Neural cell (in vitro differentiated cells): ENCODE measurements at regions not wholly inside any gene's neighbourhood (a gene's known extent, or its start where the extent isn't known, plus 50 kb on each side); places are given as distances from the start of the nearest gene placed in this dataset.

Experiments
- H2AFZ ChIP-seq: fragments of 200-600, 300-800 bp; sonication (generic), shearing (Covaris generic); 2 replicates; pipeline ENCODE4 v1.6.0; 2014; ENCODE audit warnings: low read depth, mild to moderate bottlenecking, antibody characterized with exemption, low read length, moderate library complexity
- H3F3A ChIP-seq: fragments of 200-600 bp; shearing (Covaris generic); 2 replicates; pipeline ENCODE4 v1.6.1; 2016; ENCODE audit warnings: mild to moderate bottlenecking, moderate library complexity, mixed read lengths, antibody characterized with exemption, low read length; ENCODE audit not compliant: insufficient read depth, poor library complexity, severe bottlenecking
- H3K27ac ChIP-seq: fragments of 200-600, 300-800 bp; sonication (generic), shearing (Covaris generic); 2 replicates; pipeline ENCODE4 v1.5.1; 2014; ENCODE audit warnings: mild to moderate bottlenecking, low read length, moderate library complexity
- H3K27me3 ChIP-seq: fragments of 300-800, 200-600 bp; sonication (generic), shearing (Covaris generic); 2 replicates; pipeline ENCODE4 v1.6.0; 2014; ENCODE audit warnings: mild to moderate bottlenecking, low read depth, low read length, moderate library complexity; ENCODE audit not compliant: insufficient read depth
- H3K36me3 ChIP-seq: fragments of 300-800, 200-600 bp; sonication (generic), shearing (Covaris generic); 2 replicates; pipeline ENCODE4 v1.5.1; 2014; ENCODE audit warnings: mild to moderate bottlenecking, antibody characterized with exemption, low read length, moderate library complexity; ENCODE audit not compliant: insufficient read depth
- H3K4me2 ChIP-seq: fragments of 300-800, 200-600 bp; sonication (generic), shearing (Covaris generic); 2 replicates; pipeline ENCODE4 v1.6.0; 2014; ENCODE audit warnings: mild to moderate bottlenecking, low read length
- H3K4me3 ChIP-seq: fragments of 300-800, 200-600 bp; sonication (generic), shearing (Covaris generic); 2 replicates; pipeline ENCODE4 v1.5.1; 2014; ENCODE audit warnings: mild to moderate bottlenecking, low read length, moderate library complexity
- H3K79me2 ChIP-seq: fragments of 200-600 bp; shearing (Covaris generic); replicated peaks from 2 replicates; pipeline ENCODE4 v1.6.0; 2014; ENCODE audit warnings: mild to moderate bottlenecking, low read length, moderate library complexity; ENCODE audit not compliant: insufficient read depth
- H3K9ac ChIP-seq: fragments of 300-800, 200-600 bp; sonication (generic), shearing (Covaris generic); 2 replicates; pipeline ENCODE4 v1.6.1; 2016; ENCODE audit warnings: mild to moderate bottlenecking, low read length, mixed read lengths
- H3K9me2 ChIP-seq: fragments of 200-600 bp; shearing (Covaris generic); 2 replicates; pipeline ENCODE4 v1.6.1; 2016; ENCODE audit warnings: mild to moderate bottlenecking, low read length, mixed read lengths; ENCODE audit not compliant: insufficient read depth
- H3K9me3 ChIP-seq: fragments of 200-600, 300-800 bp; sonication (generic), shearing (Covaris generic); 2 replicates; pipeline ENCODE4 v1.6.1; 2016; ENCODE audit warnings: mild to moderate bottlenecking, mixed run types, low read length, moderate library complexity, mixed read lengths
- H4K20me1 ChIP-seq: fragments of 200-600 bp; shearing (Covaris generic); 2 replicates; pipeline ENCODE4 v1.6.1; 2016; ENCODE audit warnings: mild to moderate bottlenecking, mixed run types; ENCODE audit not compliant: insufficient read depth
- EP300 ChIP-seq: fragments of 450-650 bp; conservative IDR thresholded peaks from 2 replicates; pipeline ENCODE4 v1.6.1; 2014; ENCODE audit warnings: antibody characterized with exemption, mild to moderate bottlenecking, moderate library complexity; ENCODE audit not compliant: poor library complexity, severe bottlenecking
- EZH2 ChIP-seq: fragments of 200-600, 300-800 bp; shearing (Covaris generic), sonication (generic); IDR thresholded peaks from 2 replicates; pipeline ENCODE4 v1.6.1; 2014; ENCODE audit warnings: antibody characterized with exemption, low read length, borderline replicate concordance, mild to moderate bottlenecking; ENCODE audit not compliant: insufficient read depth, poor library complexity, severe bottlenecking
- MXI1 ChIP-seq: fragments of 450-650 bp; conservative IDR thresholded peaks from 2 replicates; pipeline ENCODE4 v1.6.1; 2014; ENCODE audit warnings: antibody characterized with exemption, mild to moderate bottlenecking; ENCODE audit not compliant: poor library complexity, severe bottlenecking
- POLR2AphosphoS5 ChIP-seq: IDR thresholded peaks from 2 replicates; pipeline ENCODE4 v1.6.1; 2012
- RAD21 ChIP-seq: fragments of 450-650 bp; conservative IDR thresholded peaks from 2 replicates; pipeline ENCODE4 v1.6.1; 2014; ENCODE audit warnings: antibody characterized with exemption, mild to moderate bottlenecking, moderate library complexity
- SMC3 ChIP-seq: fragments of 450-650 bp; conservative IDR thresholded peaks from 2 replicates; pipeline ENCODE4 v1.6.1; 2014; ENCODE audit warnings: antibody characterized with exemption, mild to moderate bottlenecking, moderate library complexity; ENCODE audit not compliant: poor library complexity
- TAF1 ChIP-seq: IDR thresholded peaks from 2 replicates; pipeline ENCODE4 v1.6.1; 2012; ENCODE audit warnings: low read depth
- TF ChIP-seq, protein P1 (sequence below): fragments of 450-650 bp; IDR thresholded peaks from 2 replicates; pipeline ENCODE4 v1.5.1; 2014; ENCODE audit warnings: antibody characterized with exemption, mild to moderate bottlenecking, moderate library complexity; ENCODE audit not compliant: poor library complexity, severe bottlenecking
- TF ChIP-seq, protein P2 (sequence below): IDR thresholded peaks from 2 replicates; pipeline ENCODE4 v1.6.1; 2012; ENCODE audit warnings: borderline replicate concordance

DNA sequence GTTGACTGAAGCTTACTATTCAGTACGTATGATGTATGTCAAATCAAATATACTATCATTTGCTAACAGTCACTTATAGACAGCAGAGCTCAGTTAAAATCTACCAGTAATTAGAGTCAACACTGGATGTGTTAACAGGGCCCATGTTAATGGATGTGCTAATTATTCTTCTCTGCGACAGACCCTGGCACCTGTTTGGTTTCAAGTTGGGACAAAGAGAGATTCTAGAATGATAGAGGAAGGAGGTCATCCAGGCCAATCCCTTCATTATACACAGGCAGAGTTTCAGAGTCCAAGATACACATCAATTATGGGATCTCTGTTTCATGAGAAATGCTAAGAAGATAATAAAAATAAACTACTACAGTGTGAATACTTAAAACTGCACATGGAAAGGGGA is 615.0 kb downstream of the ZNF608 start:
- H3K4me2 ChIP-seq, result no peak overlapping the region
- H3K79me2 ChIP-seq, result no peaks in the 10 kb centered on the region
- no peak overlapping the region for H3K27ac ChIP-seq
- H3K9ac ChIP-seq, result no peak overlapping the region
- no peaks in the 10 kb centered on the region for H3K36me3 ChIP-seq
- H3K4me3 ChIP-seq, result no peak overlapping the region
- no peaks in the 10 kb centered on the region for H4K20me1 ChIP-seq
- no peak overlapping the region for H2AFZ ChIP-seq
- H3K9me3 ChIP-seq, result no peaks in the 10 kb centered on the region
- H3F3A ChIP-seq, result peaks cover 12% of the 10 kb centered on the region
- no peaks in the 10 kb centered on the region for H3K9me2 ChIP-seq
- no peak for TF ChIP-seq EZH2
- no peaks in the 10 kb centered on the region for H3K27me3 ChIP-seq

DNA sequence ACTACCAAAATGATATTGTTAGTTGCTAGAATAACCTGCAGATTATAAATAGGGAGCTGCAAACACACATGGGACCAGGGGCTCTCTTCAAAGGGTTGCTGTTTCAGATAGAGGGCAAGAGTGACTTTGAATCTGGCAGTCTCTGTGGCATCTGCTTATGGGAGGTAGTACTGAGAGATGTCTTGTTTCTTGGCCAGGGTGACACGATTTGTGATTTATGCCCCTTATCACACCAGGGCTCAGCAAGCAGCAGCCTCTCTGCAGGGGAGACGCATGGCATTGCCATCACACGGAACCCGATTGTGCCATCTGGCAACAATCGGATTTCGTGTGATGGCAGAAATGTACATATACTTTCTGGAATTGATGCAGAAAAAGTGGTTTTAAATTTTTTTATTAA is 615.6 kb downstream of the ZNF608 start:
- no peak for TF ChIP-seq SMC3
- TF ChIP-seq, protein P1, sequence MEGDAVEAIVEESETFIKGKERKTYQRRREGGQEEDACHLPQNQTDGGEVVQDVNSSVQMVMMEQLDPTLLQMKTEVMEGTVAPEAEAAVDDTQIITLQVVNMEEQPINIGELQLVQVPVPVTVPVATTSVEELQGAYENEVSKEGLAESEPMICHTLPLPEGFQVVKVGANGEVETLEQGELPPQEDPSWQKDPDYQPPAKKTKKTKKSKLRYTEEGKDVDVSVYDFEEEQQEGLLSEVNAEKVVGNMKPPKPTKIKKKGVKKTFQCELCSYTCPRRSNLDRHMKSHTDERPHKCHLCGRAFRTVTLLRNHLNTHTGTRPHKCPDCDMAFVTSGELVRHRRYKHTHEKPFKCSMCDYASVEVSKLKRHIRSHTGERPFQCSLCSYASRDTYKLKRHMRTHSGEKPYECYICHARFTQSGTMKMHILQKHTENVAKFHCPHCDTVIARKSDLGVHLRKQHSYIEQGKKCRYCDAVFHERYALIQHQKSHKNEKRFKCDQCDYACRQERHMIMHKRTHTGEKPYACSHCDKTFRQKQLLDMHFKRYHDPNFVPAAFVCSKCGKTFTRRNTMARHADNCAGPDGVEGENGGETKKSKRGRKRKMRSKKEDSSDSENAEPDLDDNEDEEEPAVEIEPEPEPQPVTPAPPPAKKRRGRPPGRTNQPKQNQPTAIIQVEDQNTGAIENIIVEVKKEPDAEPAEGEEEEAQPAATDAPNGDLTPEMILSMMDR, result no peak
- TF ChIP-seq RAD21, result no peak
- TF ChIP-seq MXI1, result no peak
- no peak for TF ChIP-seq EZH2
- no peak for TF ChIP-seq POLR2AphosphoS5
- no peak for TF ChIP-seq EP300
- TF ChIP-seq, protein P2, sequence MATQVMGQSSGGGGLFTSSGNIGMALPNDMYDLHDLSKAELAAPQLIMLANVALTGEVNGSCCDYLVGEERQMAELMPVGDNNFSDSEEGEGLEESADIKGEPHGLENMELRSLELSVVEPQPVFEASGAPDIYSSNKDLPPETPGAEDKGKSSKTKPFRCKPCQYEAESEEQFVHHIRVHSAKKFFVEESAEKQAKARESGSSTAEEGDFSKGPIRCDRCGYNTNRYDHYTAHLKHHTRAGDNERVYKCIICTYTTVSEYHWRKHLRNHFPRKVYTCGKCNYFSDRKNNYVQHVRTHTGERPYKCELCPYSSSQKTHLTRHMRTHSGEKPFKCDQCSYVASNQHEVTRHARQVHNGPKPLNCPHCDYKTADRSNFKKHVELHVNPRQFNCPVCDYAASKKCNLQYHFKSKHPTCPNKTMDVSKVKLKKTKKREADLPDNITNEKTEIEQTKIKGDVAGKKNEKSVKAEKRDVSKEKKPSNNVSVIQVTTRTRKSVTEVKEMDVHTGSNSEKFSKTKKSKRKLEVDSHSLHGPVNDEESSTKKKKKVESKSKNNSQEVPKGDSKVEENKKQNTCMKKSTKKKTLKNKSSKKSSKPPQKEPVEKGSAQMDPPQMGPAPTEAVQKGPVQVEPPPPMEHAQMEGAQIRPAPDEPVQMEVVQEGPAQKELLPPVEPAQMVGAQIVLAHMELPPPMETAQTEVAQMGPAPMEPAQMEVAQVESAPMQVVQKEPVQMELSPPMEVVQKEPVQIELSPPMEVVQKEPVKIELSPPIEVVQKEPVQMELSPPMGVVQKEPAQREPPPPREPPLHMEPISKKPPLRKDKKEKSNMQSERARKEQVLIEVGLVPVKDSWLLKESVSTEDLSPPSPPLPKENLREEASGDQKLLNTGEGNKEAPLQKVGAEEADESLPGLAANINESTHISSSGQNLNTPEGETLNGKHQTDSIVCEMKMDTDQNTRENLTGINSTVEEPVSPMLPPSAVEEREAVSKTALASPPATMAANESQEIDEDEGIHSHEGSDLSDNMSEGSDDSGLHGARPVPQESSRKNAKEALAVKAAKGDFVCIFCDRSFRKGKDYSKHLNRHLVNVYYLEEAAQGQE, result no peak
- TF ChIP-seq TAF1, result no peak
- Histone ChIP-seq H3K27me3 (no peaks in the 10 kb centered on the region), H3K4me3 (no peak overlapping the region)

DNA sequence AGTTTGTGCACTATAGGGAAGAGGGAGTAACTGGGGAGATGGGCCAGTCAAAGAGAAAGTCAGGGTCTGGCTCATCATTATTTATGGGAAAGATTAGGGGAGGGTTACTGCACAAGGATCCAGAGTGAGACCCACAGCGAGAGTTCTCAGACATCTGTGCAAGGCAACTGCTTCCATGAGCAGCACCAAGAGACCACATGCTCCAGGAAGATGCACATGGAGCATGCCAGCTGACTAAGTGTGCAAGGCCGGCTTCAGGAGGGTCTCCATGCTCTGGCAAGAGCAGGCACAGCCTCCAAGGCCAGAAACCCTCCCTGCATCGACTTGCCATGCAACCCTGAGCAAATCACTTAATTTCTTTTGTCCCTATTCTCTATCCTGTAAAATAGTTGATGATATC is 616.9 kb downstream of the CSNK1G3 start:
- peaks cover 12% of the 10 kb centered on the region for H3F3A ChIP-seq
- H2AFZ ChIP-seq, result no peak overlapping the region
- no peaks in the 10 kb centered on the region for H3K79me2 ChIP-seq
- no peak overlapping the region for H3K4me2 ChIP-seq
- H3K9me3 ChIP-seq, result no peaks in the 10 kb centered on the region
- H3K27me3 ChIP-seq, result no peaks in the 10 kb centered on the region
- no peaks in the 10 kb centered on the region for H3K9me2 ChIP-seq
- TF ChIP-seq, protein P1, result no peak
- TF ChIP-seq RAD21, result no peak
- no peak for TF ChIP-seq TAF1
- TF ChIP-seq EP300, result no peak
- TF ChIP-seq MXI1, result no peak
- TF ChIP-seq, protein P2, result no peak
- no peak for TF ChIP-seq SMC3
- no peak for TF ChIP-seq EZH2
- TF ChIP-seq POLR2AphosphoS5, result no peak
- H3K36me3 ChIP-seq, result no peaks in the 10 kb centered on the region
- no peaks in the 10 kb centered on the region for H4K20me1 ChIP-seq
- no peak overlapping the region for H3K4me3 ChIP-seq
- peak overlapping the region; percentile 96 for H3K27ac ChIP-seq
- H3K9ac ChIP-seq, result peak overlapping the region; percentile 71

More for the DNA sequence above, 615.6 kb downstream of the ZNF608 start:
- H3K4me2 ChIP-seq, result no peak overlapping the region
- peaks cover 12% of the 10 kb centered on the region for H3F3A ChIP-seq
- H3K36me3 ChIP-seq, result no peaks in the 10 kb centered on the region
- H4K20me1 ChIP-seq, result no peaks in the 10 kb centered on the region
- H3K27ac ChIP-seq, result no peak overlapping the region
- H3K9me2 ChIP-seq, result no peaks in the 10 kb centered on the region
- no peaks in the 10 kb centered on the region for H3K9me3 ChIP-seq
- no peaks in the 10 kb centered on the region for H3K79me2 ChIP-seq
- no peak overlapping the region for H2AFZ ChIP-seq
- no peak overlapping the region for H3K9ac ChIP-seq
